BJ (cell line): ENCODE measurements at regions not wholly inside any gene's neighbourhood (a gene's known extent, or its start where the extent isn't known, plus 50 kb on each side); places are given as distances from the start of the nearest gene placed in this dataset.

Experiments
- CTCF ChIA-PET: fragments of 350-600 bp; formaldehyde crosslinking; extraction: SDS; loops from one replicate; lab custom pipeline; 2021; ENCODE audit warnings: antibody characterized with exemption, inconsistent platforms; lab: Yijun Ruan, JAX
- POLR2A ChIA-PET: fragments of 300-600 bp; sonication (Branson Sonifier 250); formaldehyde crosslinking; extraction: SDS; loops from one replicate; lab custom pipeline; 2021; ENCODE audit warnings: antibody characterized with exemption; lab: Charles Lee
- DNase-seq: peaks from one replicate; pipeline ENCODE4 v3.0.0-alpha.2; 2011; ENCODE audit warnings: low read depth
- H3K27me3 ChIP-seq: 2 replicates; pipeline ENCODE4 v1.6.0; 2011; ENCODE audit warnings: low read length; ENCODE audit not compliant: control insufficient read depth, insufficient read depth
- H3K36me3 ChIP-seq: 2 replicates; pipeline ENCODE4 v1.5.1; 2011; ENCODE audit warnings: low read length; ENCODE audit not compliant: control insufficient read depth, insufficient read depth
- H3K4me3 ChIP-seq: 2 replicates; pipeline ENCODE4 v1.5.1; 2011; ENCODE audit warnings: low read depth, mild to moderate bottlenecking, control low read depth, low read length
- TF ChIP-seq, protein P1 (sequence below): IDR thresholded peaks from 2 replicates; pipeline ENCODE4 v1.5.1; 2011; ENCODE audit warnings: low read depth, mild to moderate bottlenecking, control low read depth, inconsistent platforms, low read length, moderate library complexity; ENCODE audit not compliant: insufficient read depth

DNA sequence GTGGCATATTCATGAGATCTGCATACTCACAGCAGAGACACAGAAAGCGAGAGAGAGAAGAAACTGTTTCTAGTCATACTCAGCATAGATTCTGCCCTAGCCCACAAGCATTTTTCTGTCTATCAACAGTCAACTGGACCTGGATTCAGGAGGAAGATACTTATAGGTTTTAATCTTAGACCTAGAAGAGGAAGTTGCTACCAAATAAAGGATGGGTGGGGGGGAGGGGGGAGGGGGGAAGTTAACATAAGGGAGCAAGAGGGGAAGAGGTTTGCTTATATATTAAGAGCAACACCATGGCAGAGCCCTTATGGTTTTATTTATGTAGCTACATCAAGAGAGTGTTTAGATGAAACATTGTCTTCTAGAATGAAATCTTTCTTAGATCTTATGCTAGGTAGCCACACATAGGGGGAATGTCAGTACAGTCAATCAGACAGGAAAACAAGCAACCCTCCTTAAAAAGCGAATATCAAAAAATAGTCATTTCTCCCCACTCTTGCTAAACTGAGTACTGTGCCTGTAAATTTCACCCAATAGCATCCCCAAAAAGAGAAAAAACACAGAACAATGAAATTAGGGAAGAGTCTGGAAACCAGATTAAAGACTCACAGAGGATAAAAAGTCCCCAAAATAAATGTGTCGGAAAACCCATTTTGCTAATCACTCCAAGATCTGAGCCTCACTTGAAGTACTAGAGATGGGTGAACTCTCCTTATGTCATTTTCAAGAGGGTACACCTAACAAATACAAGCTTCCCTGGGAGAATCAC lies 192.7 kb upstream of the NR4A3 start:
- TF ChIP-seq, protein P1, sequence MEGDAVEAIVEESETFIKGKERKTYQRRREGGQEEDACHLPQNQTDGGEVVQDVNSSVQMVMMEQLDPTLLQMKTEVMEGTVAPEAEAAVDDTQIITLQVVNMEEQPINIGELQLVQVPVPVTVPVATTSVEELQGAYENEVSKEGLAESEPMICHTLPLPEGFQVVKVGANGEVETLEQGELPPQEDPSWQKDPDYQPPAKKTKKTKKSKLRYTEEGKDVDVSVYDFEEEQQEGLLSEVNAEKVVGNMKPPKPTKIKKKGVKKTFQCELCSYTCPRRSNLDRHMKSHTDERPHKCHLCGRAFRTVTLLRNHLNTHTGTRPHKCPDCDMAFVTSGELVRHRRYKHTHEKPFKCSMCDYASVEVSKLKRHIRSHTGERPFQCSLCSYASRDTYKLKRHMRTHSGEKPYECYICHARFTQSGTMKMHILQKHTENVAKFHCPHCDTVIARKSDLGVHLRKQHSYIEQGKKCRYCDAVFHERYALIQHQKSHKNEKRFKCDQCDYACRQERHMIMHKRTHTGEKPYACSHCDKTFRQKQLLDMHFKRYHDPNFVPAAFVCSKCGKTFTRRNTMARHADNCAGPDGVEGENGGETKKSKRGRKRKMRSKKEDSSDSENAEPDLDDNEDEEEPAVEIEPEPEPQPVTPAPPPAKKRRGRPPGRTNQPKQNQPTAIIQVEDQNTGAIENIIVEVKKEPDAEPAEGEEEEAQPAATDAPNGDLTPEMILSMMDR: no peak
- ChIA-PET POLR2A (no interaction called here), CTCF (no interaction called here)

DNA sequence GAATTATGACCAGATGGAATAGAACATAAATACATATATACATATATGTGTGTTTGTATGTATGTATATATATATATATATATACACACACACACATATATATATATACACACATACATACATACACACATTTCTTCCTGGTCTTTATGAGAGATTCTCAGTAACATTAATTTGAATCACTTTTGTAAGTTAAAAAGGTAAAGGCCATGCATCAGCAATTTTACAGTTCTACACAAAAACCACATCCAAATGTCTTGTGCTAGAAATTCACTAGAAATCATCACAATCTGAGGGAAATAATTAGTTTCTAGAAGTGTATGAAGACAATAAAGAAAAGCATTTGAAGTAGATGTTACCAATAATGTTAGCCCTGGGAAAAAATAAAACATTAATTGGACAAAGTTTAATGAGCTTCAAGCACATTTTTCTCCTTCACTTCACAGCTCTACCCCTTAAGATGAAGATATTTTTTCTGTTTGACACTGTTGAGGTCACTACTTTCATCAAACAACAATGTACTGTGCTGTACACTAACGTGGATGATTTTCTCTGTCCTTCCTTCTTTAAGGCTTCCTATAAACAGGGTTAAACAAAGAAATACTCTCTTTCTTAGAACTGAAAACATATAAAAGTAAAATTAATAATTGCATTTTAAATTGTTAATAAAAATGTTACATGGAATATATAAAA lies 189.2 kb upstream of the NR4A3 start:
- ChIA-PET POLR2A (no interaction called here), CTCF (no interaction called here)
- TF ChIP-seq, protein P1: no peak
- no peaks in the 10 kb centered on the region for H3K27me3 ChIP-seq
- H3K4me3 ChIP-seq: no peak overlapping the region
- no peaks in the 10 kb centered on the region for H3K36me3 ChIP-seq
- no peak for DNase-seq

More for the DNA sequence above, 192.7 kb upstream of the NR4A3 start:
- Histone ChIP-seq H3K36me3 (no peaks in the 10 kb centered on the region), H3K27me3 (no peaks in the 10 kb centered on the region), H3K4me3 (no peak overlapping the region)
- DNase-seq: no peak

DNA sequence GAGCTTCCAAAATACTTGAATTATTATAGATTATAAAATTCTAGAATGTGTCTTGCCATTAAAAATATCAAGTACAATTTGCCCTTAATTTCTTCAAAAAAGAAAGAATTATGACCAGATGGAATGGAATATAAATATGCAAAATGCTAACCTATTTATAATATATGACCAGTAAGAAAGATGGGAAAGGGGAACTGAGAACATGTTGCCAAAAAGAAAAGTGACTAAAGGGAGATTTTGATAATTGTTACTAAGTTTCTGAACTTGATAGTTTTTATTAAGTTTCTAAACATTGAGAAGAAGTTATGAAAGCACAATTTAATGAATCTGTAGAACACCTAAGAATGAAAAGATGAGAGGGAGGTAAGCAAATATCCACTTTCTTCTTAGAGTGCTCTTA lies 188.4 kb upstream of the NR4A3 start:
- H3K27me3 ChIP-seq: no peaks in the 10 kb centered on the region
- POLR2A ChIA-PET: no interaction called here
- no peak overlapping the region for H3K4me3 ChIP-seq
- H3K36me3 ChIP-seq: no peaks in the 10 kb centered on the region
- CTCF ChIA-PET: no interaction called here
- DNase-seq: no peak
- TF ChIP-seq, protein P1: no peak

DNA sequence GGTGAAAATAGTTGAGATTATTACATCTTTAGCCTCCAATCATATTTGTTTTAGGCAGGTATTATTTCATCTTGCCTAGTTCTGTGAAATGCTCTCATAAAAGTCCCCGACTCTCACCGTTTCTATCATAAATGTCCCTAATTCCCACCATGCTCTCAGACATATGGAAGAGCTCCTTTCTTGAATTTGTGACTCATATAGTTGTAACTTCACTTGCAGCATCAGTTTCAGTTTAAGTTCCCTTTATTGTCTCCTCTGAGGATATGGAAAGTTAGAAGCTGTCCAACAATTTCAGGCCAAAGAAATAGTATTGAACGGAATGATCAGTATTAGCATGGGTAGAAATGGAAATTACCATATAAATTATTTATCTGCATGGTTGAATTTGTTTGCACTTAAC lies 187.5 kb upstream of the NR4A3 start:
- Histone ChIP-seq H3K36me3 (no peaks in the 10 kb centered on the region), H3K4me3 (no peak overlapping the region), H3K27me3 (no peaks in the 10 kb centered on the region)
- peak; percentile 2 for DNase-seq
- ChIA-PET CTCF (interaction anchor here (1.4 kb wide), 1 partner anchor 14 kb away, joined by 3 read pairs; no protein-coding TSS in a partner anchor), POLR2A (interaction anchor here (0.5 kb wide), 1 partner anchor 22 kb away, joined by 3 read pairs; no protein-coding TSS in a partner anchor)
- TF ChIP-seq, protein P1: no peak

DNA sequence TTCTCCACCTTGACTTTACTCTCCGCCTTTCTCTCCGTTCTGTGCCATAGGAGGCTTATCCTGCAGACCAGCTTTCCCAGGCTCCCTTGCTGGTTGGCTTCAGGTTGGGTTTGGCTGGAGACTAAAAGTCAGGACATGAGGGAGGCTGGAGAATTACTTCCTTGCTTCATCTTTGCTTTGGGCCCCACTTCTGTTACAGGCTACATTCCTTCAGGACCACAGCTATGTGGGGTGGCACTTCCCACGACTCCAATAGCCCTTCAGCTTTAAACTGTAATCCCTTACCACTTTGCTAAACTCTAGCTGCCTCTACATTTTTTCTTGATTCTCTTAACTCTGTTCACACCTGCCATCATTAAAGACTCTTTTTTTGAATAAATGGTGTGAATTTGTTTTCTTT lies 186.7 kb upstream of the NR4A3 start:
- Histone ChIP-seq H3K27me3 (no peaks in the 10 kb centered on the region), H3K36me3 (no peaks in the 10 kb centered on the region), H3K4me3 (no peak overlapping the region)
- POLR2A ChIA-PET: no interaction called here
- peak; percentile 31 for DNase-seq
- CTCF ChIA-PET: interaction anchor here (1.4 kb wide), 1 partner anchor 15 kb away, joined by 3 read pairs; no protein-coding TSS in a partner anchor
- TF ChIP-seq, protein P1: no peak
